WTC11 (cell line): ENCODE measurements at regions not wholly inside any gene's neighbourhood (a gene's known extent, or its start where the extent isn't known, plus 50 kb on each side); places are given as distances from the start of the nearest gene placed in this dataset.

Experiments used
- ATF2 ChIP-seq: sonication (generic); formaldehyde crosslinking; IDR thresholded peaks from 2 replicates; pipeline ENCODE4 v1.8.1; 2022; ENCODE audit warnings: low read depth, missing genetic modification reagents, borderline replicate concordance
- ATF3 ChIP-seq: sonication (generic); formaldehyde crosslinking; conservative IDR thresholded peaks from 2 replicates; pipeline ENCODE4 v1.8.1; 2022; ENCODE audit warnings: mild to moderate bottlenecking, missing genetic modification reagents
- CREM ChIP-seq: sonication (generic); formaldehyde crosslinking; IDR thresholded peaks from 2 replicates; pipeline ENCODE4 v1.8.1; 2022; ENCODE audit warnings: mild to moderate bottlenecking, missing genetic modification reagents, moderate library complexity
- CTCF ChIP-seq: fragments of 200-600 bp; IDR thresholded peaks from 2 replicates; pipeline ENCODE4 v1.8.0; 2022; ENCODE audit warnings: antibody characterized with exemption
- ELF4 ChIP-seq: sonication (generic); formaldehyde crosslinking; IDR thresholded peaks from 2 replicates; pipeline ENCODE4 v1.8.1; 2022; ENCODE audit warnings: low read depth, mild to moderate bottlenecking, moderate library complexity, missing genetic modification reagents
- FOXP4 ChIP-seq: sonication (generic); formaldehyde crosslinking; IDR thresholded peaks from 2 replicates; pipeline ENCODE4 v1.8.0; 2022; ENCODE audit warnings: mild to moderate bottlenecking, missing genetic modification reagents
- MAX ChIP-seq: sonication (generic); formaldehyde crosslinking; IDR thresholded peaks from 2 replicates; pipeline ENCODE4 v1.8.0; 2022; ENCODE audit warnings: mild to moderate bottlenecking, missing genetic modification reagents
- NR2C2 ChIP-seq: sonication (generic); formaldehyde crosslinking; IDR thresholded peaks from 2 replicates; pipeline ENCODE4 v1.8.0; 2022; ENCODE audit warnings: mild to moderate bottlenecking, missing genetic modification reagents
- NR3C1 ChIP-seq: sonication (generic); formaldehyde crosslinking; conservative IDR thresholded peaks from 2 replicates; pipeline ENCODE4 v1.8.1; 2023; ENCODE audit warnings: low read depth, mild to moderate bottlenecking, missing genetic modification reagents
- SOX15 ChIP-seq: fragments of 250-450 bp; sonication (Bioruptor Pico); IDR thresholded peaks from 2 replicates; pipeline ENCODE4 v1.9.0; 2021; ENCODE audit warnings: mild to moderate bottlenecking

- TF ChIP-seq ELF4 (CRISPR knock-in tag), result no peak
- TF ChIP-seq CTCF, result no peak
- no peak for TF ChIP-seq MAX (CRISPR knock-in tag)
- TF ChIP-seq SOX15 (CRISPR knock-in tag), result no peak
- no peak for TF ChIP-seq ATF2 (CRISPR knock-in tag)
- TF ChIP-seq NR2C2 (CRISPR knock-in tag), result no peak
- TF ChIP-seq FOXP4 (CRISPR knock-in tag), result no peak
- no peak for TF ChIP-seq CREM (CRISPR knock-in tag)
- TF ChIP-seq NR3C1 (CRISPR knock-in tag), result no peak
- TF ChIP-seq ATF3, result no peak
Measured at GRCh38 chr7:12747687-12748306, 60.4 kb downstream of the ARL4A start.
